HepG2 (cell line): ENCODE measurements at regions not wholly inside any gene's neighbourhood (a gene's known extent, or its start where the extent isn't known, plus 50 kb on each side); places are given as distances from the start of the nearest gene placed in this dataset.

ENCODE experiments used
- AKAP8 ChIP-seq: sonication (generic); formaldehyde crosslinking; IDR thresholded peaks from 2 replicates; pipeline ENCODE4 v1.5.1; 2020; ENCODE audit warnings: mild to moderate bottlenecking, missing genetic modification reagents
- CAMTA2 ChIP-seq: sonication (generic); formaldehyde crosslinking; IDR thresholded peaks from 2 replicates; pipeline ENCODE4 v1.4.0; 2020; ENCODE audit warnings: mild to moderate bottlenecking, missing genetic modification reagents, borderline replicate concordance
- CBX2 ChIP-seq, 2 experiments: fragments of 200-600 bp in 1 of 2; sonication (generic); formaldehyde crosslinking in 1 of 2; IDR thresholded peaks; 2 replicates each; pipeline versions ENCODE4 v1.7.0 to v1.8.1; 2018 to 2022; ENCODE audit warnings: low read depth in 2 of 2, low read length in 1 of 2, mild to moderate bottlenecking in 1 of 2, missing genetic modification reagents in 1 of 2
- CTCF ChIP-seq: sonication (generic); formaldehyde crosslinking; IDR thresholded peaks from 2 replicates; pipeline ENCODE4 v1.5.0; 2020; ENCODE audit warnings: mild to moderate bottlenecking, missing genetic modification reagents, moderate library complexity
- ELF3 ChIP-seq: IDR thresholded peaks from 2 replicates; pipeline ENCODE4 v1.6.1; 2016; ENCODE audit warnings: missing genetic modification reagents, missing compliant biosample characterization
- EP300 ChIP-seq, 3 experiments: sonication (generic) in 1 of 3; formaldehyde crosslinking in 1 of 3; IDR thresholded peaks; 2 replicates each; pipeline versions ENCODE4 v1.5.1 to v1.6.1; 2011 to 2020; ENCODE audit warnings: low read depth in 2 of 3, low read length in 2 of 3, borderline replicate concordance in 1 of 3, improper control_type of control experiment in 1 of 3, mild to moderate bottlenecking in 1 of 3, missing genetic modification reagents in 1 of 3, moderate library complexity in 1 of 3
- FIP1L1 ChIP-seq: fragments of 200-400 bp; formaldehyde crosslinking; IDR thresholded peaks from 2 replicates; pipeline ENCODE4 v1.6.1; 2018; ENCODE audit warnings: low read depth, mild to moderate bottlenecking, low read length, moderate library complexity, borderline replicate concordance; ENCODE audit not compliant: insufficient read depth
- HOXA5 ChIP-seq: sonication (generic); formaldehyde crosslinking; IDR thresholded peaks from 2 replicates; pipeline ENCODE4 v1.4.0; 2020; ENCODE audit warnings: missing genetic modification reagents
- ISL2 ChIP-seq: sonication (generic); formaldehyde crosslinking; IDR thresholded peaks from 2 replicates; pipeline ENCODE4 v1.5.0; 2020; ENCODE audit warnings: missing genetic modification reagents
- MYNN ChIP-seq: sonication (generic); formaldehyde crosslinking; IDR thresholded peaks from 2 replicates; pipeline ENCODE4 v1.4.0; 2020; ENCODE audit warnings: mild to moderate bottlenecking, low read depth, missing genetic modification reagents
- PAX8 ChIP-seq: sonication (generic); formaldehyde crosslinking; IDR thresholded peaks from 2 replicates; pipeline ENCODE4 v1.8.0; 2022; ENCODE audit warnings: mild to moderate bottlenecking, missing genetic modification reagents, borderline replicate concordance
- POLR2AphosphoS2 ChIP-seq: IDR thresholded peaks from 2 replicates; pipeline ENCODE4 v1.6.1; 2011; ENCODE audit warnings: low read depth, low read length, improper control_type of control experiment
- PRMT3 ChIP-seq: sonication (generic); formaldehyde crosslinking; IDR thresholded peaks from 2 replicates; pipeline ENCODE4 v1.8.1; 2022; ENCODE audit warnings: low read depth, mild to moderate bottlenecking, moderate library complexity, missing genetic modification reagents, borderline replicate concordance
- SIN3B ChIP-seq: fragments of 150-350 bp; IDR thresholded peaks from 2 replicates; pipeline ENCODE4 v1.6.1; 2014; ENCODE audit warnings: low read length
- SRSF9 ChIP-seq: fragments of 200-400 bp; formaldehyde crosslinking; IDR thresholded peaks from 2 replicates; pipeline ENCODE4 v1.6.1; 2018; ENCODE audit warnings: borderline replicate concordance, mild to moderate bottlenecking, low read depth, low read length; ENCODE audit not compliant: insufficient read depth, poor library complexity, severe bottlenecking
- ZNF274 ChIP-seq: sonication (generic); formaldehyde crosslinking; IDR thresholded peaks from 2 replicates; pipeline ENCODE4 v1.5.1; 2020; ENCODE audit warnings: mild to moderate bottlenecking, missing genetic modification reagents
- ZNF446 ChIP-seq: sonication (generic); formaldehyde crosslinking; IDR thresholded peaks from 2 replicates; pipeline ENCODE4 v1.5.0; 2020; ENCODE audit warnings: mild to moderate bottlenecking, missing genetic modification reagents
- ZNF567 ChIP-seq: sonication (generic); formaldehyde crosslinking; IDR thresholded peaks from 2 replicates; pipeline ENCODE4 v1.8.1; 2023; ENCODE audit warnings: mild to moderate bottlenecking, missing genetic modification reagents, borderline replicate concordance
- ZNF570 ChIP-seq: sonication (generic); formaldehyde crosslinking; IDR thresholded peaks from 2 replicates; pipeline ENCODE4 v1.4.0; 2020; ENCODE audit warnings: mild to moderate bottlenecking, missing genetic modification reagents, borderline replicate concordance
- ZNF883 ChIP-seq: sonication (generic); formaldehyde crosslinking; IDR thresholded peaks from 2 replicates; pipeline ENCODE4 v1.5.1; 2020; ENCODE audit warnings: mild to moderate bottlenecking, missing genetic modification reagents; ENCODE audit errors: not compliant biosample characterization
- ZSCAN22 ChIP-seq: sonication (generic); formaldehyde crosslinking; IDR thresholded peaks from 2 replicates; pipeline ENCODE4 v1.4.0; 2020; ENCODE audit warnings: mild to moderate bottlenecking, missing genetic modification reagents
- ZSCAN25 ChIP-seq: sonication (generic); formaldehyde crosslinking; IDR thresholded peaks from 2 replicates; pipeline ENCODE4 v1.8.0; 2022; ENCODE audit warnings: mild to moderate bottlenecking, missing genetic modification reagents
- TF ChIP-seq, protein P1 (sequence below): sonication (generic); formaldehyde crosslinking; IDR thresholded peaks from 2 replicates; pipeline ENCODE4 v1.4.0; 2020; ENCODE audit warnings: missing genetic modification reagents
- TF ChIP-seq, protein P2 (sequence below): sonication (generic); formaldehyde crosslinking; IDR thresholded peaks from 2 replicates; pipeline ENCODE4 v1.5.0; 2020; ENCODE audit warnings: missing genetic modification reagents

DNA sequence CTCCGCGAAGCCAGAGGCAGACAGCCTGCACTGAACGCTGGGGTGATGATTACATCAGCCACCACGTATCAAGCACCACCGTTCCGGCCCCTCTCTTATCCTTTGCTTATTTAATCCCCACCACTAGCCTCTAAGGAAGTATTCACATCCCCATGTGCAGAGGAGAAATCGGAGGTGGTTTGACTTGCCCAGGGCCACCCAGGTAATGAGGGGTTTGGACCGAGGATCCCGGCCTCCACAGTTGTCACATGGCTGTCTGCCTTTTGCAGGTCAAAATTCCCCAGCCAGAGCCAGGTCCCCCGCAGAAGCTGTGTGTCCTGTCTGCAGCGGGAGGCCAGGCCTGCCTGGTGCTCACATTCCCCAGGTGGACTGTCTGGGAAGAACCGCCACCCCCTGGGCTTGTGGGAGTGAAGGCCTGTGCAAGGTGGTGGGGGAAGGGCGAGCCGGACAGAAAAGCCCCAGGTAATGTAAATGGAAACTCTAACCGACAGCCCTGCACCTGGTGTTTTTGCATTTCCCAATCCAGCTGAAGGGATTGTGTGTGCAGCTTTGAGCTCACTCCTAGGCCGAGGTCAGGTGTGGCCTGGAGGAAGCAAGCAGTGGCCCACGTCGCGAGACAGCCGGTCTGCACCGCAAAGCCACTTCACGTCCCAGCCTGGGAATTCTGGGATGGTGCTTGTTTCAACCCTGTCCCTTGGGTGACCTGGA lies 108.5 kb upstream of the ID2 start (continued):
- TF ChIP-seq CAMTA2 (CRISPR knock-in tag) (no peak), ZSCAN22 (0 out of 2 replicates have a peak, but pooled peaks have one; percentile 14), SIN3B (no peak), EP300 (IDR thresholded peaks at IDR 0.05; ENCODE audit: low read depth in 2 of 2, low read length in 2 of 2) (no peak; a peak in 1 of 4 replicates), EP300 (CRISPR knock-in tag; IDR thresholded peaks at IDR 0.05; ENCODE audit: borderline replicate concordance) (no peak), ZNF570 (CRISPR knock-in tag) (no peak), ZNF567 (CRISPR knock-in tag) (peak; percentile 6; the same call in 1 of the 2 replicates), PAX8 (no peak), ZNF883 (CRISPR knock-in tag) (peak; percentile 3), ISL2 (CRISPR knock-in tag) (no peak), CBX2 (IDR thresholded peaks at IDR 0.05; ENCODE audit: low read depth, low read length) (no peak), CBX2 (CRISPR knock-in tag; IDR thresholded peaks at IDR 0.05; ENCODE audit: low read depth) (no peak), HOXA5 (CRISPR knock-in tag) (no peak), AKAP8 (CRISPR knock-in tag) (no peak), ELF3 (CRISPR knock-in tag) (no peak; the same call in 1 of the 2 replicates), FIP1L1 (no peak), CTCF (CRISPR knock-in tag) (no peak; the same call in 1 of the 2 replicates), PRMT3 (0 out of 2 replicates have a peak, but pooled peaks have one; percentile 78), ZNF446 (CRISPR knock-in tag) (no peak), ZNF274 (CRISPR knock-in tag) (peak; percentile 52; the same call in 1 of the 2 replicates), MYNN (no peak), ZSCAN25 (CRISPR knock-in tag) (no peak), POLR2AphosphoS2 (peak; percentile 58; the same call in 1 of the 2 replicates), SRSF9 (no peak)
- TF ChIP-seq, protein P1, sequence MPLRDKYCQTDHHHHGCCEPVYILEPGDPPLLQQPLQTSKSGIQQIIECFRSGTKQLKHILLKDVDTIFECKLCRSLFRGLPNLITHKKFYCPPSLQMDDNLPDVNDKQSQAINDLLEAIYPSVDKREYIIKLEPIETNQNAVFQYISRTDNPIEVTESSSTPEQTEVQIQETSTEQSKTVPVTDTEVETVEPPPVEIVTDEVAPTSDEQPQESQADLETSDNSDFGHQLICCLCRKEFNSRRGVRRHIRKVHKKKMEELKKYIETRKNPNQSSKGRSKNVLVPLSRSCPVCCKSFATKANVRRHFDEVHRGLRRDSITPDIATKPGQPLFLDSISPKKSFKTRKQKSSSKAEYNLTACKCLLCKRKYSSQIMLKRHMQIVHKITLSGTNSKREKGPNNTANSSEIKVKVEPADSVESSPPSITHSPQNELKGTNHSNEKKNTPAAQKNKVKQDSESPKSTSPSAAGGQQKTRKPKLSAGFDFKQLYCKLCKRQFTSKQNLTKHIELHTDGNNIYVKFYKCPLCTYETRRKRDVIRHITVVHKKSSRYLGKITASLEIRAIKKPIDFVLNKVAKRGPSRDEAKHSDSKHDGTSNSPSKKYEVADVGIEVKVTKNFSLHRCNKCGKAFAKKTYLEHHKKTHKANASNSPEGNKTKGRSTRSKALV = 0 out of 2 replicates have a peak, but pooled peaks have one; percentile 56
- TF ChIP-seq, protein P2, sequence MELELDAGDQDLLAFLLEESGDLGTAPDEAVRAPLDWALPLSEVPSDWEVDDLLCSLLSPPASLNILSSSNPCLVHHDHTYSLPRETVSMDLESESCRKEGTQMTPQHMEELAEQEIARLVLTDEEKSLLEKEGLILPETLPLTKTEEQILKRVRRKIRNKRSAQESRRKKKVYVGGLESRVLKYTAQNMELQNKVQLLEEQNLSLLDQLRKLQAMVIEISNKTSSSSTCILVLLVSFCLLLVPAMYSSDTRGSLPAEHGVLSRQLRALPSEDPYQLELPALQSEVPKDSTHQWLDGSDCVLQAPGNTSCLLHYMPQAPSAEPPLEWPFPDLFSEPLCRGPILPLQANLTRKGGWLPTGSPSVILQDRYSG = no peak
